HG02943 (cell line): ENCODE measurements at regions not wholly inside any gene's neighbourhood (a gene's known extent, or its start where the extent isn't known, plus 50 kb on each side); places are given as distances from the start of the nearest gene placed in this dataset.

ENCODE experiments used
- ATAC-seq: cut with Tn5 transposase; IDR thresholded peaks from one replicate; pipeline ENCODE4 v1.9.1; 2021; ENCODE audit warnings: mild to moderate bottlenecking, low read depth, moderate library complexity; ENCODE audit not compliant: unreplicated experiment

- no peak for ATAC-seq
Observed at GRCh38 chr17:72033334-72033733, 87.5 kb upstream of the SOX9 start.

- peak; percentile 36 for ATAC-seq
Observed at GRCh38 chr17:72034000-72034399, 86.8 kb upstream of the SOX9 start.

GRCh38 chr17:72038427-72038826 is 82.4 kb upstream of the SOX9 start:
- ATAC-seq, result no peak

- no peak for ATAC-seq
Observed at GRCh38 chr17:72039490-72039889, 81.3 kb upstream of the SOX9 start.

- ATAC-seq, result no peak
Observed at GRCh38 chr17:72046178-72046577, 74.6 kb upstream of the SOX9 start.

- ATAC-seq, result no peak
Observed at GRCh38 chr17:72046643-72047612, 73.9 kb upstream of the SOX9 start.

GRCh38 chr17:72049914-72050313 is 70.9 kb upstream of the SOX9 start:
- no peak for ATAC-seq

GRCh38 chr17:72053036-72053435 is 67.8 kb upstream of the SOX9 start:
- ATAC-seq, result no peak

- no peak for ATAC-seq
Observed at GRCh38 chr17:72053449-72053848, 67.4 kb upstream of the SOX9 start.

GRCh38 chr17:72056155-72056554 is 64.7 kb upstream of the SOX9 start:
- ATAC-seq, result no peak

- no peak for ATAC-seq
Observed at GRCh38 chr17:72056727-72057290, 64.0 kb upstream of the SOX9 start.

- ATAC-seq, result no peak
Observed at GRCh38 chr17:72060084-72060483, 60.7 kb upstream of the SOX9 start.

GRCh38 chr17:72063262-72063661 is 57.6 kb upstream of the SOX9 start:
- no peak for ATAC-seq

- ATAC-seq, result no peak
Observed at GRCh38 chr17:72063756-72064450, 56.9 kb upstream of the SOX9 start.

GRCh38 chr17:72064606-72065193 is 56.1 kb upstream of the SOX9 start:
- no peak for ATAC-seq

GRCh38 chr17:72065556-72065955 is 55.3 kb upstream of the SOX9 start:
- no peak for ATAC-seq

GRCh38 chr17:72068643-72069042 is 52.2 kb upstream of the SOX9 start:
- no peak for ATAC-seq

GRCh38 chr17:72069586-72070202 is 51.1 kb upstream of the SOX9 start:
- ATAC-seq, result no peak
